ENCODE measurements at regions not wholly inside any gene's neighbourhood (a gene's known extent, or its start where the extent isn't known, plus 50 kb on each side); places are given as distances from the start of the nearest gene placed in this dataset.

DNA sequence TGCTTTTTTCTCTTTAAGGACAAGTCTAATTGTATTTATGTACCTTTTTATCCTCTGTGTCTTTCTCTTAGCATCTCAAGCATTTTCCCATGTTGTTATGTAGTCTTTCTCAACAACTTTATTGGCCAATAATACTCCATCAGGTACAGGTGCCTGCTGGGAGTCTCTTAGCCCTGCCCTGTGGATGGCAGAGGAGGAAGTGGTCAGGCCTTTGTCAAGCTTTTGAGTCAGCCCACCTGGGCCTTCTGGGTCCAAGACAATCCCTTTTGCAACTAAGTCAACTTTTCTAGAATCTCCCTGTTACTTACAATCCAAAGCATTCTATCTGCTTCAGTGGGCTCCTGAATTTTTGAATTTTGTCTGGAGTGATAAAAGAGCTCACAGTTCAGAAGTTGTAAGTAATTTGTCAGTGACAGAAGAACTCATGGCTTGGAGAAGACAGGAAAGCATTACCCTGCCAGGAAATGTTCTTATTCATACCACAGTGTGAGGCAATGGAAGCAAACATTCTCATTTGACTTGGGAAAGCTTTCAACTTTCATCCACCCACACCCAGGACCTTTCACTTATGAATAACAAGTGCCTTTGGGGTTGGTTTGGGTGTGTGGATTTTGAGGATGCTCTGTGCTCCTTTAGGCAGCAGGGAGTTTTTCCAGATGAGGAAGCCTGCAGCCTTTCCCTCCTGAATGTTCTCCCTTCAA lies 200.0 kb upstream of the S1PR3 start:
- Histone ChIP-seq H3K27ac (ENCODE audit: control insufficient read depth, insufficient read depth) (no peak overlapping the region), H3K79me2 (ENCODE audit: control insufficient read depth, insufficient read depth, low read length) (no peaks in the 10 kb centered on the region), H3K4me1 (ENCODE audit: control insufficient read depth, insufficient read depth, low read length) (no peaks in the 10 kb centered on the region), H3K4me2 (ENCODE audit: control insufficient read depth, insufficient read depth) (no peak overlapping the region), H3K27me3 (replicated peaks in 1 of 2; ENCODE audit: control insufficient read depth in 2 of 2, insufficient read depth in 2 of 2, low read length in 1 of 2) (no peaks in the 10 kb centered on the region; a peak in 1 of 4 replicates), H3K9ac (ENCODE audit: control insufficient read depth, insufficient read depth, low read length) (no peak overlapping the region), H3K4me3 (no peak overlapping the region), H3K9me3 (replicated peaks; ENCODE audit: control insufficient read depth, insufficient read depth, low read length) (no peaks in the 10 kb centered on the region), H2AFZ (ENCODE audit: control insufficient read depth, low read depth, low read length) (no peak overlapping the region), H4K20me1 (ENCODE audit: control insufficient read depth, insufficient read depth) (no peaks in the 10 kb centered on the region), H3K36me3 (ENCODE audit: control insufficient read depth in 2 of 2, insufficient read depth in 2 of 2, low read length in 1 of 2) (no peaks in the 10 kb centered on the region)
- intact Hi-C loops (cut with micrococcal nuclease; ENCODE audit: unreplicated experiment), result no loop called here
- in situ Hi-C loops (cut with MboI), result no loop called here
- POLR2A ChIA-PET, result no interaction called here
- CTCF ChIA-PET, result no interaction called here
- ATAC-seq (no peak), DNase-seq (ENCODE audit: low read depth, low spot score) (no peak), FAIRE-seq (no peak)
- SMC1A ChIA-PET (ENCODE audit: uncharacterized antibody, unreplicated experiment), result no interaction called here
- TF ChIP-seq, protein P1, sequence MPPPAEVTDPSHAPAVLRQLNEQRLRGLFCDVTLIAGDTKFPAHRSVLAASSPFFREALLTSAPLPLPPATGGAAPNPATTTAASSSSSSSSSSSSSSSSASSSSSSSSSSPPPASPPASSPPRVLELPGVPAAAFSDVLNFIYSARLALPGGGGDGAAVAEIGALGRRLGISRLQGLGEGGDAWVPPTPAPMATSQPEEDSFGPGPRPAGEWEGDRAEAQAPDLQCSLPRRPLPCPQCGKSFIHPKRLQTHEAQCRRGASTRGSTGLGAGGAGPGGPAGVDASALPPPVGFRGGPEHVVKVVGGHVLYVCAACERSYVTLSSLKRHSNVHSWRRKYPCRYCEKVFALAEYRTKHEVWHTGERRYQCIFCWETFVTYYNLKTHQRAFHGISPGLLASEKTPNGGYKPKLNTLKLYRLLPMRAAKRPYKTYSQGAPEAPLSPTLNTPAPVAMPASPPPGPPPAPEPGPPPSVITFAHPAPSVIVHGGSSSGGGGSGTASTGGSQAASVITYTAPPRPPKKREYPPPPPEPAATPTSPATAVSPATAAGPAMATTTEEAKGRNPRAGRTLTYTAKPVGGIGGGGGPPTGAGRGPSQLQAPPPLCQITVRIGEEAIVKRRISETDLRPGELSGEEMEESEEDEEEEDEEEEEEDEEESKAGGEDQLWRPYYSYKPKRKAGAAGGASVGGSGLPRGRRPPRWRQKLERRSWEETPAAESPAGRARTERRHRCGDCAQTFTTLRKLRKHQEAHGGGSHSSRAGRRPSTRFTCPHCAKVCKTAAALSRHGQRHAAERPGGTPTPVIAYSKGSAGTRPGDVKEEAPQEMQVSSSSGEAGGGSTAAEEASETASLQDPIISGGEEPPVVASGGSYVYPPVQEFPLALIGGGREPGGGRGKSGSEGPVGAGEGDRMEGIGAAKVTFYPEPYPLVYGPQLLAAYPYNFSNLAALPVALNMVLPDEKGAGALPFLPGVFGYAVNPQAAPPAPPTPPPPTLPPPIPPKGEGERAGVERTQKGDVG (CRISPR knock-in tag; IDR thresholded peaks at IDR 0.05), result no peak
- TF ChIP-seq, protein P2, sequence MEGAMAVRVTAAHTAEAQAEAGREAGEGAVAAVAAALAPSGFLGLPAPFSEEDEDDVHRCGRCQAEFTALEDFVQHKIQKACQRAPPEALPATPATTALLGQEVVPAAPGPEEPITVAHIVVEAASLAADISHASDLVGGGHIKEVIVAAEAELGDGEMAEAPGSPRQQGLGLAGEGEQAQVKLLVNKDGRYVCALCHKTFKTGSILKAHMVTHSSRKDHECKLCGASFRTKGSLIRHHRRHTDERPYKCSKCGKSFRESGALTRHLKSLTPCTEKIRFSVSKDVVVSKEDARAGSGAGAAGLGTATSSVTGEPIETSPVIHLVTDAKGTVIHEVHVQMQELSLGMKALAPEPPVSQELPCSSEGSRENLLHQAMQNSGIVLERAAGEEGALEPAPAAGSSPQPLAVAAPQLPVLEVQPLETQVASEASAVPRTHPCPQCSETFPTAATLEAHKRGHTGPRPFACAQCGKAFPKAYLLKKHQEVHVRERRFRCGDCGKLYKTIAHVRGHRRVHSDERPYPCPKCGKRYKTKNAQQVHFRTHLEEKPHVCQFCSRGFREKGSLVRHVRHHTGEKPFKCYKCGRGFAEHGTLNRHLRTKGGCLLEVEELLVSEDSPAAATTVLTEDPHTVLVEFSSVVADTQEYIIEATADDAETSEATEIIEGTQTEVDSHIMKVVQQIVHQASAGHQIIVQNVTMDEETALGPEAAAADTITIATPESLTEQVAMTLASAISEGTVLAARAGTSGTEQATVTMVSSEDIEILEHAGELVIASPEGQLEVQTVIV (IDR thresholded peaks at IDR 0.05; ENCODE audit: borderline replicate concordance, partially characterized antibody), result no peak
- BruUV-seq (replicated peaks), result no TSS peak
- RAD21 ChIA-PET (ENCODE audit: unreplicated experiment), result no interaction called here
